ENCODE measurements at regions not wholly inside any gene's neighbourhood (a gene's known extent, or its start where the extent isn't known, plus 50 kb on each side); places are given as distances from the start of the nearest gene placed in this dataset.

DNA sequence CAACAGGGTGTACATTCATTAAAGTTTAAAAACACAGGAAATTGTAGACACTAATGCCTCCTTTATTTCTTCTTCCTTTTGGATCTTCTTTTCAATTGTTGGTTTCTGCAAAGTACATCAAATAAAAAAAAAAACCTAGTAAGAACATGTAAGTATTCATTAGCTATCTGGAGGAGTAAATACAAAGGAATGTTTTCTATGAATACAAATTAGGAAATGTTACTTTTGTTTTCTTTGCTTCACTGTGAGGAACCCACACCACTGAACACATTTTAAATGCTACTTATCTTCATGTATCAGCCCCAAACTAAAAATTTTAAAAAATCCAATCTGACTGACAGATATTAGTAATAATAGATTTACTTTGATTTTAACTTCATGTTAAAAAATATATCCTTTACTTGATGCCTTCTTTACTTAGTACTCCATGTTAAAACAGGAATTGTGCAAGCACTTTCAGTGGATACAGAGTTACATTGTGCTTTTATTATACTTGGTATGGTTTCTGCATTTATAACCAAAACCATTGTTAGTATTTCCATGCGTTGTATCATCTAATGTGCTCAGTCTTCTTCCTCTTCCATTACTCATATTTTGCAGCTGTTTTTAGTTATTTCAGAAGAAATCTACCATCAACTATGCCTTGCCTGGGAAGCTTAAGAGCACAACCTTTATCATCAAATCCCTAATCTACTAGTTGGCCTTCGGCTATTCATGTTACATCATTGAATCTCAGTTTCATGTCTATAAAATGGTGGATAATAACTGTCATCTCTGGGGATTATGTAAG is 236.9 kb upstream of the DPYD start:
- no peak overlapping the region for H3K27ac ChIP-seq (ENCODE audit: insufficient read depth in 1 of 2, low read depth in 1 of 2, low read length in 2 of 2, poor library complexity in 1 of 2, severe bottlenecking in 2 of 2)
- H3K36me3 ChIP-seq (ENCODE audit: control insufficient read depth in 4 of 4, insufficient read depth in 4 of 4, low read length in 3 of 4), result no peaks in the 10 kb centered on the region
- POLR2A ChIA-PET, result no interaction called here
- no peak overlapping the region for H3K4me3 ChIP-seq (ENCODE audit: control insufficient read depth in 1 of 7, extremely low read depth in 1 of 7, insufficient read depth in 4 of 7, low read depth in 2 of 7, low read length in 6 of 7)
- DNase-seq, result no peak
- WGBS (ENCODE audit: insufficient coverage), result no CpG with 5 or more reads among the region's 2 CpGs
- no peaks in the 10 kb centered on the region for H3K4me1 ChIP-seq (ENCODE audit: control extremely low read depth in 1 of 4, control insufficient read depth in 4 of 4, insufficient read depth in 4 of 4, low read length in 3 of 4)
- CTCF ChIA-PET, result no interaction called here
- H3K9me3 ChIP-seq (ENCODE audit: control extremely low read depth in 1 of 5, control insufficient read depth in 4 of 5, insufficient read depth in 2 of 5, low read depth in 1 of 5, low read length in 4 of 5), result no peaks in the 10 kb centered on the region
- no peaks in the 10 kb centered on the region for H3K27me3 ChIP-seq (replicated peaks in 2 of 5; ENCODE audit: control insufficient read depth in 4 of 5, insufficient read depth in 5 of 5, low read length in 4 of 5)

GRCh38 chr1:98147280-98147679 is 226.4 kb upstream of the DPYD start:
- ChIA-PET CTCF (no interaction called here), POLR2A (no interaction called here)
- H3K4me1 ChIP-seq (ENCODE audit: control extremely low read depth in 1 of 4, control insufficient read depth in 4 of 4, insufficient read depth in 4 of 4, low read length in 3 of 4), result no peaks in the 10 kb centered on the region
- H3K27me3 ChIP-seq (replicated peaks in 2 of 5; ENCODE audit: control insufficient read depth in 4 of 5, insufficient read depth in 5 of 5, low read length in 4 of 5), result no peaks in the 10 kb centered on the region
- H3K4me3 ChIP-seq (ENCODE audit: control insufficient read depth in 1 of 7, extremely low read depth in 1 of 7, insufficient read depth in 4 of 7, low read depth in 2 of 7, low read length in 6 of 7), result no peak overlapping the region
- H3K9me3 ChIP-seq (ENCODE audit: control extremely low read depth in 1 of 5, control insufficient read depth in 4 of 5, insufficient read depth in 2 of 5, low read depth in 1 of 5, low read length in 4 of 5), result peaks cover 0 to 8% (median 1%) of the 10 kb centered on the region in 5 experiments
- H3K27ac ChIP-seq (ENCODE audit: insufficient read depth in 1 of 2, low read depth in 1 of 2, low read length in 2 of 2, poor library complexity in 1 of 2, severe bottlenecking in 2 of 2), result no peak overlapping the region
- H3K36me3 ChIP-seq (ENCODE audit: control insufficient read depth in 4 of 4, insufficient read depth in 4 of 4, low read length in 3 of 4), result no peaks in the 10 kb centered on the region
- DNase-seq, result no peak

DNA sequence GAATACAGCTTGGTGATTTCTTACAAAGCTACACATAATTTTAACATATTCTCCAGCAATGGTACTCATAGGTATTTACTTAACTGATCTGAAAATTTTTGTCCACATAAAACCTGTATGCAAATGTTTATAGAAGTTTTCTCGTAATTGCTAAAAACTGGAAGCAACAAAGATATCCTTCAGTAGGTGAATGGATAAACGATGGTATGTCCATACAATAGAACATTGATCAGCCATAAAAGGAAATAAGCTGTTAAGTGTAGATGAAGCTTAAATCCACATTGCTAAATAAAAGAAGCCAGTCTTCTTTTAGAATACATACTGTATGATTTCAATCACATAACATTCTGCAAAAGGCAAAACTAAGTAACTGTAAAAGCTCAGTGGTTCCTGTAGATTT is 224.8 kb upstream of the DPYD start:
- Histone ChIP-seq H3K4me1 (ENCODE audit: control extremely low read depth in 1 of 4, control insufficient read depth in 4 of 4, insufficient read depth in 4 of 4, low read length in 3 of 4) (no peaks in the 10 kb centered on the region), H3K27me3 (replicated peaks in 2 of 5; ENCODE audit: control insufficient read depth in 4 of 5, insufficient read depth in 5 of 5, low read length in 4 of 5) (no peaks in the 10 kb centered on the region), H3K9me3 (ENCODE audit: control extremely low read depth in 1 of 5, control insufficient read depth in 4 of 5, insufficient read depth in 2 of 5, low read depth in 1 of 5, low read length in 4 of 5) (peaks cover 0 to 8% (median 1%) of the 10 kb centered on the region in 5 experiments), H3K27ac (ENCODE audit: insufficient read depth in 1 of 2, low read depth in 1 of 2, low read length in 2 of 2, poor library complexity in 1 of 2, severe bottlenecking in 2 of 2) (no peak overlapping the region), H3K36me3 (ENCODE audit: control insufficient read depth in 4 of 4, insufficient read depth in 4 of 4, low read length in 3 of 4) (no peaks in the 10 kb centered on the region), H3K4me3 (ENCODE audit: control insufficient read depth in 1 of 7, extremely low read depth in 1 of 7, insufficient read depth in 4 of 7, low read depth in 2 of 7, low read length in 6 of 7) (no peak overlapping the region)
- no CpG with 5 or more reads among the region's 2 CpGs for WGBS (ENCODE audit: insufficient coverage)
- ChIA-PET POLR2A (no interaction called here), CTCF (no interaction called here)
- no peak for DNase-seq

DNA sequence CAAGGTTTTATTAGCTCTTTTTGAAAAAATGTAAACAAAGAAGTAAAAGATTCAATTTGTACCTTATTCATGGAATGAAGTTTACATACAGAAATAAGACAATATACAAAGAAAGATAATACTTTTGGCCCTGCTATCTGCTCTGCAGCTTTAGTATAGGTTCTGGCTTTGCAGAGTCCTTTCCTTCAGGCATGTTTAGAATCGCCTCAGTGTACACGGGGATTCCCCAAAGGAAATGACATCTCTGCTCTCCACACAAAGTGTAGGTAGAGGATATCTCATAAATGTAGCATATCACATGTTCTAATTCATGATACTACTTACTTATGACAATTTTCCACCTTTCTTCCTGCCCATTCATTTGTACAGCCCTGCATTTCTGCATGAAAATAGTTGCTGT is 222.6 kb upstream of the DPYD start:
- WGBS (ENCODE audit: insufficient coverage), result 80% methylated on average over 1 of the region's 2 CpGs
- POLR2A ChIA-PET, result no interaction called here
- Histone ChIP-seq H3K36me3 (ENCODE audit: control insufficient read depth in 4 of 4, insufficient read depth in 4 of 4, low read length in 3 of 4) (no peaks in the 10 kb centered on the region), H3K4me3 (ENCODE audit: control insufficient read depth in 1 of 7, extremely low read depth in 1 of 7, insufficient read depth in 4 of 7, low read depth in 2 of 7, low read length in 6 of 7) (no peak overlapping the region), H3K9me3 (ENCODE audit: control extremely low read depth in 1 of 5, control insufficient read depth in 4 of 5, insufficient read depth in 2 of 5, low read depth in 1 of 5, low read length in 4 of 5) (peaks cover 0 to 2% (median 1%) of the 10 kb centered on the region in 5 experiments), H3K27ac (ENCODE audit: insufficient read depth in 1 of 2, low read depth in 1 of 2, low read length in 2 of 2, poor library complexity in 1 of 2, severe bottlenecking in 2 of 2) (no peak overlapping the region), H3K4me1 (ENCODE audit: control extremely low read depth in 1 of 4, control insufficient read depth in 4 of 4, insufficient read depth in 4 of 4, low read length in 3 of 4) (no peaks in the 10 kb centered on the region), H3K27me3 (replicated peaks in 2 of 5; ENCODE audit: control insufficient read depth in 4 of 5, insufficient read depth in 5 of 5, low read length in 4 of 5) (no peaks in the 10 kb centered on the region)
- no peak for DNase-seq
- CTCF ChIA-PET, result no interaction called here

DNA sequence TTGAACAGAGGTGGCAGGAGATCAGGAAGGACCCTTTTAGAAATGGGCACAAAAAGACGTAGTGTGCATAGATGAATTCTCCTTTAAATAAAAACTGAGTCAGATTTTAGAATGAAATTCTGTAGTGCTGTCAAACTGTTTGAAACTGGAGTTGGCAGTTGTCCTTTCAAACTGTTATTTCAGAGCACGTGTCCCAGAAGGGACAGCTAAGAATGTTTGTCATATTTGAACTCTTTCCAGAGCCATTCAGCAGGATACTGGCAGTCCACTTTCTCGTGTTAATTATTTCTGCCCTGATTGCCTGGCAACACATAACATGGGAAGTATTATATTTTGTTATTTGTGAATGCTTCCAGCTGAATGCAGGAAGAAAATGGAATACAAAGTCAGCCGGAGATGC is 212.3 kb upstream of the DPYD start:
- no peak for DNase-seq
- WGBS (ENCODE audit: insufficient coverage), result 86% methylated on average over 4 of the region's 4 CpGs
- Histone ChIP-seq H3K4me1 (ENCODE audit: control extremely low read depth in 1 of 4, control insufficient read depth in 4 of 4, insufficient read depth in 4 of 4, low read length in 3 of 4) (no peaks in the 10 kb centered on the region), H3K36me3 (ENCODE audit: control insufficient read depth in 4 of 4, insufficient read depth in 4 of 4, low read length in 3 of 4) (no peaks in the 10 kb centered on the region), H3K9me3 (ENCODE audit: control extremely low read depth in 1 of 5, control insufficient read depth in 4 of 5, insufficient read depth in 2 of 5, low read depth in 1 of 5, low read length in 4 of 5) (no peaks in the 10 kb centered on the region), H3K27ac (ENCODE audit: insufficient read depth in 1 of 2, low read depth in 1 of 2, low read length in 2 of 2, poor library complexity in 1 of 2, severe bottlenecking in 2 of 2) (no peak overlapping the region), H3K27me3 (replicated peaks in 2 of 5; ENCODE audit: control insufficient read depth in 4 of 5, insufficient read depth in 5 of 5, low read length in 4 of 5) (peaks cover 0 to 3% (median 0%) of the 10 kb centered on the region in 5 experiments), H3K4me3 (ENCODE audit: control insufficient read depth in 1 of 7, extremely low read depth in 1 of 7, insufficient read depth in 4 of 7, low read depth in 2 of 7, low read length in 6 of 7) (no peak overlapping the region)
- CTCF ChIA-PET, result interaction anchor here (1.0 kb wide), 1 partner anchor 61 kb away, joined by 3 read pairs; no protein-coding TSS in a partner anchor
- POLR2A ChIA-PET, result no interaction called here

- H3K27ac ChIP-seq (ENCODE audit: insufficient read depth in 1 of 2, low read depth in 1 of 2, low read length in 2 of 2, poor library complexity in 1 of 2, severe bottlenecking in 2 of 2), result no peak overlapping the region
- no peak overlapping the region for H3K4me3 ChIP-seq (ENCODE audit: control insufficient read depth in 1 of 7, extremely low read depth in 1 of 7, insufficient read depth in 4 of 7, low read depth in 2 of 7, low read length in 6 of 7)
- H3K27me3 ChIP-seq (replicated peaks in 2 of 5; ENCODE audit: control insufficient read depth in 4 of 5, insufficient read depth in 5 of 5, low read length in 4 of 5), result peaks cover 0 to 3% (median 0%) of the 10 kb centered on the region in 5 experiments
- ChIA-PET CTCF (no interaction called here), POLR2A (no interaction called here)
- DNase-seq, result no peak
- H3K4me1 ChIP-seq (ENCODE audit: control extremely low read depth in 1 of 4, control insufficient read depth in 4 of 4, insufficient read depth in 4 of 4, low read length in 3 of 4), result no peaks in the 10 kb centered on the region
- no peaks in the 10 kb centered on the region for H3K9me3 ChIP-seq (ENCODE audit: control extremely low read depth in 1 of 5, control insufficient read depth in 4 of 5, insufficient read depth in 2 of 5, low read depth in 1 of 5, low read length in 4 of 5)
- WGBS (ENCODE audit: insufficient coverage), result no CpG with 5 or more reads among the region's 1 CpG
- no peaks in the 10 kb centered on the region for H3K36me3 ChIP-seq (ENCODE audit: control insufficient read depth in 4 of 4, insufficient read depth in 4 of 4, low read length in 3 of 4)
Observed at GRCh38 chr1:98130408-98130807, 209.6 kb upstream of the DPYD start.

DNA sequence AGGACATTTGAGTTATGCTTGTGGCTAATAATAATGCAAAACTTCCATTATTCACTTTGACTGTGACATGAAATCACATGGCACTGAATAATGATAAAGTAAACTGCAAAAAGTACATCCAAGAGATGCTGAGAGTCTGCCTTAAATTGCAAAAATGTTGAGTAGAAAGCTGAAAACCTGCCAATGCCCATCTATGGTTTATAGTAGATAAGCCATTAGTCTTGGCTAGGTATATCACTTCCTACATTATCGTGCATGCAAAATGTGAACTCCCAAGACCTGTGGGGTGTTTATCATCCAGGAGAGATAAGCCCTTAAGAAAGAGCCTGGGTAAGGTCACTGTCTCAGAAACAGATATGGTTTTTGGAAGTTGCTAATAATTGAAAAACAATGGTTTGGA is 208.7 kb upstream of the DPYD start:
- Histone ChIP-seq H3K4me1 (ENCODE audit: control extremely low read depth in 1 of 4, control insufficient read depth in 4 of 4, insufficient read depth in 4 of 4, low read length in 3 of 4) (no peaks in the 10 kb centered on the region), H3K36me3 (ENCODE audit: control insufficient read depth in 4 of 4, insufficient read depth in 4 of 4, low read length in 3 of 4) (no peaks in the 10 kb centered on the region), H3K27ac (ENCODE audit: insufficient read depth in 1 of 2, low read depth in 1 of 2, low read length in 2 of 2, poor library complexity in 1 of 2, severe bottlenecking in 2 of 2) (no peak overlapping the region), H3K9me3 (ENCODE audit: control extremely low read depth in 1 of 5, control insufficient read depth in 4 of 5, insufficient read depth in 2 of 5, low read depth in 1 of 5, low read length in 4 of 5) (no peaks in the 10 kb centered on the region), H3K27me3 (replicated peaks in 2 of 5; ENCODE audit: control insufficient read depth in 4 of 5, insufficient read depth in 5 of 5, low read length in 4 of 5) (peaks cover 0 to 3% (median 0%) of the 10 kb centered on the region in 5 experiments), H3K4me3 (ENCODE audit: control insufficient read depth in 1 of 7, extremely low read depth in 1 of 7, insufficient read depth in 4 of 7, low read depth in 2 of 7, low read length in 6 of 7) (no peak overlapping the region)
- whole genome bisulfite sequencing (ENCODE audit: insufficient coverage), result 86% methylated on average over 1 of the region's 1 CpG
- ChIA-PET POLR2A (no interaction called here), CTCF (no interaction called here)
- DNase-seq, result no peak

Data from common myeloid progenitor, CD34-positive (primary cell).